GM12874 (cell line): ENCODE measurements at regions not wholly inside any gene's neighbourhood (a gene's known extent, or its start where the extent isn't known, plus 50 kb on each side); places are given as distances from the start of the nearest gene placed in this dataset.
A peak's percentile ranks its signal among the peaks of the same experiment; 100 is the strongest.

Experiments used
- TF ChIP-seq, protein P1 (sequence below): IDR thresholded peaks from 2 replicates; pipeline ENCODE4 v1.5.1; 2011; ENCODE audit warnings: low read depth, mild to moderate bottlenecking, control low read depth, low read length, moderate library complexity; ENCODE audit not compliant: insufficient read depth

DNA sequence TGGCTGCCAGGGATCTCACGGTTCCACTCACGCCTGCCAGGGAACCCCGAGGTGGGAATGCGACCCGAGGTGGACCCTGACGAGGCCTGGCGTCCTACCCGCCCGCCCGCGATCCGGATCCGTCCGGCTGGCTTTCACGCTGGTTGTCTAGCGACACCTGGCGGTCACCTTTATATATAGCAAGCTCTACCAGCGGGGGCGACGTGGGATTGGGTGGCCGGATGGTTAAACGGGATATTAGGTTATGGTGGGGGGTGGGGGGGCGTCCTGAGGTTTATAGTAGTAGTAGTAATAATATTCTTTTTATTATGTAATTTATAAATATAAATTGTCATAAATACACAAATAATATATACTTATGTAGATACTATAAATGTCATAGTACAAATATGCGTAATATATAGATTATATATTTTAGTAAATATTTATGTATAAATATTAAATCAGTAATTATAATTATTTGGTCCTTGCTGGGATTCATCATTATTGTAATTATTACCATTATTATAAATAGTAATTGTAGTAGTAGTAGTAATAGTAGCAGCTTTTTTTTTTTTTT lies 136.9 kb downstream of the KCNJ12 start:
- TF ChIP-seq, protein P1, sequence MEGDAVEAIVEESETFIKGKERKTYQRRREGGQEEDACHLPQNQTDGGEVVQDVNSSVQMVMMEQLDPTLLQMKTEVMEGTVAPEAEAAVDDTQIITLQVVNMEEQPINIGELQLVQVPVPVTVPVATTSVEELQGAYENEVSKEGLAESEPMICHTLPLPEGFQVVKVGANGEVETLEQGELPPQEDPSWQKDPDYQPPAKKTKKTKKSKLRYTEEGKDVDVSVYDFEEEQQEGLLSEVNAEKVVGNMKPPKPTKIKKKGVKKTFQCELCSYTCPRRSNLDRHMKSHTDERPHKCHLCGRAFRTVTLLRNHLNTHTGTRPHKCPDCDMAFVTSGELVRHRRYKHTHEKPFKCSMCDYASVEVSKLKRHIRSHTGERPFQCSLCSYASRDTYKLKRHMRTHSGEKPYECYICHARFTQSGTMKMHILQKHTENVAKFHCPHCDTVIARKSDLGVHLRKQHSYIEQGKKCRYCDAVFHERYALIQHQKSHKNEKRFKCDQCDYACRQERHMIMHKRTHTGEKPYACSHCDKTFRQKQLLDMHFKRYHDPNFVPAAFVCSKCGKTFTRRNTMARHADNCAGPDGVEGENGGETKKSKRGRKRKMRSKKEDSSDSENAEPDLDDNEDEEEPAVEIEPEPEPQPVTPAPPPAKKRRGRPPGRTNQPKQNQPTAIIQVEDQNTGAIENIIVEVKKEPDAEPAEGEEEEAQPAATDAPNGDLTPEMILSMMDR, result peak; percentile 70

DNA sequence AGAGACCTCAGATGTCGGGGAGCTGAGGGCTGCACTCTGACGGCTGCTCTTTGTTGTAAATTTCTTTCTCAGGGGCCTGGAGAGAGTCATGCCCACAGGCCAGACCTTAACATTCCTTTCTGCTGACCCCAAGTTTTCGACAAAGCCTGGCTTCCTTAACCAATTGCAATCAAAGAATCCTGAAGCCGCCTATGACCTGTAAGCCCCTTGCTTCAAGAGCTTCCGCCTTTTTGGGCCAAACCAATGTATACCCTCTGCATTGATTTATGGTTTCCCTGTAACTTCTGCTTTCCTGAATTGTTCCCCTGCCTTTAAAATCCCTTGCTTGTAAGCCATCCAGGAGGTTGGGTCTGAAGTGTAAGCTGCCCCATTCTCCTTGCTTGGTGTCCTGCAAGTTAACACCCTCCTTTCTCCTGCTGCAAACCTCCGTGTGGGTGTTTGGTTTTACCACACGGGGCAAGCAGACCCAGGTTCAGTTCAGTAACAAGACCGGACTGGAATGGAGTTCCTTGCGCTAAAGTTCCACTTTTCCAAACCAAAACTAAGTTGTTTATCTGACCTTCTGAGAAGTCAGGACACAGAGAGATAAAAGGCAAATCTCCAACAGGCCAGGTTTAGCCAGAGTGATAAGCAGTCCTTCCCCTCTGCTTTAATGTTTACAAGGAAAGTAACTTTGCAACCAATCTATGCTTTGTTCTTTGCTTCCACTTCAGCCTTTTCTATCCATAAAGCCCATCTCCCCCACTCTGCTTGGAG lies 141.6 kb downstream of the KCNJ12 start:
- TF ChIP-seq, protein P1, result no peak

DNA sequence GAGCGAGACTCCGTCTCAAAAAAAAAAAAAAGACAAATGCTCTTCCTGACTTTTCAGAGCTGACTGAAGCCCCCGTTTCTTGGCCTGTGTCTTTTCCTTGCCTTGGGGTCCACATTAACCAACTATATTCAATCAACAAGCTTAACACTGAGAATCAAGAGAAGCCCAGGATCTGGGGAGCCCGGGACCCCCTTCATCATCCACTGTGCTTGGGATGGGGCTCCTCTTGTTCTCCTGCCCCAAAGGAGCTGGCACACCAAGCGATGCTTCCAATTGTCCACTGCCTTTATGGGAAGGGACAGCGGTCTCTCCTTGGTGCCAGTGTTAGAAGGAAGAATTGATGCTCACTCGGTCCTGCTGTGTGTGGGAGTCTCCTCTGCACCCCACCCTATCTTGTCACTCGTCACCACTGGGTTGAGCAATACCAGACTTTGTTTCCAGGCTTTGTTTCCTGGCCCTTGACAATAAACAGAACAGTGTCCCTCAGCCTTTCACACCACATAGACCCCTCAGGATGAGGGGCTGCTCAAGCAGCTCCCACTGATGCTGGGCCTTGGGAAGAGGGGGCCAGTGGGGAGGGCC lies 146.7 kb downstream of the KCNJ12 start:
- TF ChIP-seq, protein P1, result no peak

DNA sequence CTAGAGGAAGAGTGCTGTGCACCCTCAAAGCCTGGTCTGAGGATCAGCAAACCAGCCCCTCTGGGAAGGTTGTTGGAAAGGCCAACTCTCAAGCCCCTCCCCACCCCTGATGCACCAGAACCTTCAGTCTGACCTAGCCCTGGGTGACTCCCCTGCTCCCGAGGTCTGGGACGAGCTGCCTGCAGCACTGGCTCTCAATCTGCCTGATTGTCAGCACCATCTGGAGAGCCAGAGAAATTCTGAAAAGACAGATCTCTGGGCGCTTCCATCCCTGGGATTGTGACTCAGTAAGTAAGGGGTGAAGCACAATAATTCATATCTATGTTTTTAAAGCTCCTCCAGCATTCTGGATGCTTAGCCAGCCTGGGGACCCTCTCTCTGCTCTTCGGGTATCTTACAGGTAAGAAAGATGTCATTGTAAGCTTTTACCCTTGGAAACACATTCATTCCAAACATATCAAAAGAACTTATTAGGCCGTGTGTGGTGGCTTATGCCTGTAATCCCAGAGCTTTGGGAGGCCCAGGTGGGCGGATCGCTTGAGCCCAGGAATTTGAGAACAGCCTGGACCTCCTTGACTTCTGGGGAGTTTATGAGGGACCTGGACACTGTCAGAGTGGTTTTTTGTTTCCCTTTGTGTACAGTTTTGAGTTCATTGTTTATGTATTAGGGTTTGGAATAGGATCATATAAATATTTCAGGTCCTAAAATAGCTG lies 147.5 kb downstream of the KCNJ12 start:
- TF ChIP-seq, protein P1, result no peak

DNA sequence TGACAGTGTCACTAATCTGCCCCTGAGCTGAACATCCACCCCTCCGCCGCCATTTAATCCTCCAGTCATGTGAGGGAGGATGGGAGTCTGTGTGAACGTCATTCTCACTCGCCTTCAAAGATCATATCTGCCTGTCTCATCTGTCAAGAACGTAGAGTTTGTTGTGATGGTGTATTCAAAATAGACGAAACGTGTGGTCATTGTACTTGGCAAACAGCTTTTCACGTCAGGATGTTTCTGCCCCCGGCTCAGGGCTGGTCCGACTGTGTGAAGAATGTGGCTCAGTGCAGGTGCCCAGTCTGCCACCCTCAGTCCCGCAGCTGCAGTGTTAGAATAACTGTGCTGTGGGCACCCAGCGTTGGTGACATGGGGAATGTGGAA lies 148.0 kb downstream of the KCNJ12 start:
- TF ChIP-seq, protein P1, result no peak

DNA sequence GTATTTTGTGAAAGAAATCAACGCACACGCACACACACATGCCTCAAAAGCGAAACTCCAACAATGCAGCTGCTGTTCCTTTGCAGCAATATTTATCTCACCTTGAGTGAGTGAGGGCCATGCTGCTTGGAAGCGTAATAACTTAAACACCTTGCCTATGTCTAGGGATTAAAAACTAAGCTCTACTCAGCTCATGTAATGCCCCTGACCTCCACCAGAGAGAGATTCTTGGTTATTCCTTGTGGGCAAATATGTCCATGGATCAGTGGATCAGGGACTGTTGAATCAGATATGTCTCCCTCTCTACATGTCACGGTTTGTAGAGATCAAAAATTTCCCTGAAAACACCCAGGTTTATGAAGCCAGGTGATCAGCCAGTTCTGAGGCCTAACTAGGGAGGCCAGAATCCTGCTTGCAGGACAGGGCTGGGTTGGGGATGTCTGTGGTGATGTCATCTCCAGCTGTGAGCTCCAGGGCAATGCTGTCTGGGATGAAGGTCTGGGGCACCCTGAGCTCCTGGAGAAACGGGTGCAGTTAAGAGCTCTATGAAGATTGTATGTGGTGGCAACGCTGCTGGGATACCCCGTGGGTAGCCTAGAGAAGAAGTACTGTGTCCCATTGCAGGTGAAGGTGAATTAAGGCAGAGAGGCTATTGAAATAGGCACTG lies 149.4 kb downstream of the KCNJ12 start:
- TF ChIP-seq, protein P1, result no peak
